Natural killer cell (primary cell): ENCODE measurements at regions not wholly inside any gene's neighbourhood (a gene's known extent, or its start where the extent isn't known, plus 50 kb on each side); places are given as distances from the start of the nearest gene placed in this dataset.

Experiments
- ATAC-seq, 3 donors: fragments of 150-1000 bp in 2 of 3; fragments of 200-7000 bp in 1 of 3; cut with Tn5 transposase; 1 replicate in 1 of 3; 2 replicates in 2 of 3; pipeline ENCODE4 v1.10.0; 2021; ENCODE audit warnings: mild to moderate bottlenecking in 2 of 3, moderate library complexity in 2 of 3
- DNase-seq, 2 donors: peaks; one replicate each; pipeline versions ENCODE4 v3.0.0 to v3.0.0-alpha.2; 2013 to 2021; ENCODE audit warnings: mixed read lengths in 1 of 2
- H3K27ac ChIP-seq: one replicate; pipeline ENCODE4 v1.5.1; 2013; ENCODE audit warnings: mild to moderate bottlenecking, low read length
- H3K27me3 ChIP-seq: one replicate; pipeline ENCODE4 v1.6.1; 2013; ENCODE audit warnings: low read length; ENCODE audit not compliant: control insufficient read depth, insufficient read depth
- H3K36me3 ChIP-seq: one replicate; pipeline ENCODE4 v1.6.1; 2013; ENCODE audit warnings: low read length; ENCODE audit not compliant: control insufficient read depth, insufficient read depth
- H3K4me1 ChIP-seq: one replicate; pipeline ENCODE4 v1.6.1; 2013; ENCODE audit warnings: low read length; ENCODE audit not compliant: control insufficient read depth, insufficient read depth
- H3K4me3 ChIP-seq: one replicate; pipeline ENCODE4 v1.5.1; 2013; ENCODE audit warnings: low read length
- H3K9me3 ChIP-seq: one replicate; pipeline ENCODE4 v1.6.1; 2013; ENCODE audit warnings: low read length; ENCODE audit not compliant: control insufficient read depth, insufficient read depth
- H3K27ac Mint-ChIP-seq, 2 donors: one replicate each; pipeline ENCODE4 v1.8.0; 2022; ENCODE audit warnings: mild to moderate bottlenecking in 2 of 2, mixed read lengths in 2 of 2, moderate library complexity in 1 of 2
- H3K27me3 Mint-ChIP-seq, 2 donors: one replicate each; pipeline ENCODE4 v1.8.0; 2022; ENCODE audit warnings: low read depth in 2 of 2, mixed read lengths in 2 of 2
- H3K36me3 Mint-ChIP-seq: one replicate; pipeline ENCODE4 v1.8.0; 2022; ENCODE audit warnings: mixed read lengths
- H3K4me1 Mint-ChIP-seq, 2 donors: one replicate each; pipeline ENCODE4 v1.8.0; 2022; ENCODE audit warnings: mixed read lengths in 2 of 2
- H3K4me3 Mint-ChIP-seq: one replicate; pipeline ENCODE4 v1.8.0; 2022; ENCODE audit warnings: mild to moderate bottlenecking, moderate library complexity, mixed read lengths
- H3K9me3 Mint-ChIP-seq, 2 donors: one replicate each; pipeline ENCODE4 v1.8.0; 2022; ENCODE audit warnings: mixed read lengths in 2 of 2
- WGBS: methylation state at CpG from one replicate; pipeline ENCODE4 v1.1.7; 2013; ENCODE audit warnings: missing lambda C conversion rate; ENCODE audit not compliant: insufficient coverage; 5-methylcytosine and 5-hydroxymethylcytosine counted together
- intact Hi-C: fragments of 100-400 bp; cut with micrococcal nuclease; formaldehyde crosslinking; loops from one replicate; pipeline ENCODE4 v1.14.2; 2022
- TF ChIP-seq, protein P1 (sequence below): fragments of 200-600 bp; IDR thresholded peaks from one replicate; pipeline ENCODE4 v1.8.0; 2022; ENCODE audit warnings: antibody characterized with exemption

DNA sequence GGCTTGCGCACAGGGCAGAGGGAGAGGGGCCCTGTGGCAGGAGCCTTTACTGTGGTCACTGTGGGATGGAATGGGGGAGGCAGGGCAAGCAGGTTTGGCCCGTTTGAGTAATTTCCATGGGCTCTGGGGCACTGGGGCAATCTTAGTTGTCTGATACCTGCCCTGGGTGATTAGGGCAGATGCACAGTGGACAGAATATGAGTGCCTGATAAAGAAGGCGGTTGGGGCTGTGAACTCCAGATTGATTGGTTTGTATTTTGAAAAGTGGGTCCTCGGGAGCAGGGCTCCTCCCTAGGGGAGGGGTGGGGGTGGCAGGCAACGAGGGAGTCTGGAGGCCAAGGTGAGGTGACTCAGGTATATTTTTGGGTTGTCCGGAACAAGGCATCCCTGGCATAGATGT, 247.5 kb downstream of the NSG2 start:
- no peak overlapping the region for H3K4me3 ChIP-seq
- TF ChIP-seq, protein P1, sequence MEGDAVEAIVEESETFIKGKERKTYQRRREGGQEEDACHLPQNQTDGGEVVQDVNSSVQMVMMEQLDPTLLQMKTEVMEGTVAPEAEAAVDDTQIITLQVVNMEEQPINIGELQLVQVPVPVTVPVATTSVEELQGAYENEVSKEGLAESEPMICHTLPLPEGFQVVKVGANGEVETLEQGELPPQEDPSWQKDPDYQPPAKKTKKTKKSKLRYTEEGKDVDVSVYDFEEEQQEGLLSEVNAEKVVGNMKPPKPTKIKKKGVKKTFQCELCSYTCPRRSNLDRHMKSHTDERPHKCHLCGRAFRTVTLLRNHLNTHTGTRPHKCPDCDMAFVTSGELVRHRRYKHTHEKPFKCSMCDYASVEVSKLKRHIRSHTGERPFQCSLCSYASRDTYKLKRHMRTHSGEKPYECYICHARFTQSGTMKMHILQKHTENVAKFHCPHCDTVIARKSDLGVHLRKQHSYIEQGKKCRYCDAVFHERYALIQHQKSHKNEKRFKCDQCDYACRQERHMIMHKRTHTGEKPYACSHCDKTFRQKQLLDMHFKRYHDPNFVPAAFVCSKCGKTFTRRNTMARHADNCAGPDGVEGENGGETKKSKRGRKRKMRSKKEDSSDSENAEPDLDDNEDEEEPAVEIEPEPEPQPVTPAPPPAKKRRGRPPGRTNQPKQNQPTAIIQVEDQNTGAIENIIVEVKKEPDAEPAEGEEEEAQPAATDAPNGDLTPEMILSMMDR, result no peak

DNA sequence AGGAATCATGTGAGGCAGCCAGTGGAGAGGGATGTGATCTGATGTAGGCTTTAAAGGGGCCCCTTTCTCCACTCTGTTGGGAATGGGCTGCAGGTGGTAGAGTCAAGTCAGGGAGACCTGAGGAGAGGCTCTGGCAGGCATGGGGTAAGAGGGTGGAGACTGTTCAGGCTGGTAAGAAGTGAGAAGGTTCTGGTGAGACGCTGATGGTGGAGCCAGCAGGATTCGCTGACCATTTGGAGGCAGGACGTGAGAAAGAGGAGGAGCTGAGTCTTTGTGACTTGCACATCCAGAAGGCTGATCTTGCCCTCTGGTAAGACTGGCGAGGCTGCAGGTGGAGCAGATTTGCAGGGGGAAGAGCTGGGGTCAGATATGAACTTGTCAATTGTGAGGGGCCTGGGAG, 248.0 kb downstream of the NSG2 start:
- H3K4me1 Mint-ChIP-seq, result no peaks in the 10 kb centered on the region
- Histone ChIP-seq H3K9me3 (no peaks in the 10 kb centered on the region), H3K27ac (no peak overlapping the region), H3K27me3 (no peaks in the 10 kb centered on the region), H3K4me3 (no peak overlapping the region), H3K4me1 (no peaks in the 10 kb centered on the region), H3K36me3 (no peaks in the 10 kb centered on the region)
- no peak overlapping the region for H3K27ac Mint-ChIP-seq
- H3K27me3 Mint-ChIP-seq, result no peaks in the 10 kb centered on the region
- ATAC-seq (no peak), DNase-seq (no peak)
- TF ChIP-seq, protein P1, result no peak
- no peaks in the 10 kb centered on the region for H3K36me3 Mint-ChIP-seq
- 79% methylated on average over 4 of the region's 4 CpGs for WGBS
- H3K4me3 Mint-ChIP-seq, result no peak overlapping the region
- intact Hi-C loops, result no loop called here
- peaks cover 0 to 5% of the 10 kb centered on the region in 2 donors for H3K9me3 Mint-ChIP-seq

More for the DNA sequence above, 247.5 kb downstream of the NSG2 start:
- intact Hi-C loops, result no loop called here
- no peaks in the 10 kb centered on the region for H3K36me3 Mint-ChIP-seq
- peaks cover 0 to 5% of the 10 kb centered on the region in 2 donors for H3K9me3 Mint-ChIP-seq
- no peaks in the 10 kb centered on the region for H3K27me3 Mint-ChIP-seq
- no peaks in the 10 kb centered on the region for H3K4me1 Mint-ChIP-seq
- 68% methylated on average over 6 of the region's 6 CpGs for WGBS
- DNase-seq (no peak), ATAC-seq (no peak)
- no peak overlapping the region for H3K4me3 Mint-ChIP-seq
- no peaks in the 10 kb centered on the region for H3K36me3 ChIP-seq
- no peak overlapping the region for H3K27ac ChIP-seq
- H3K27me3 ChIP-seq, result no peaks in the 10 kb centered on the region
- no peaks in the 10 kb centered on the region for H3K4me1 ChIP-seq
- H3K9me3 ChIP-seq, result no peaks in the 10 kb centered on the region
- no peak overlapping the region for H3K27ac Mint-ChIP-seq

DNA sequence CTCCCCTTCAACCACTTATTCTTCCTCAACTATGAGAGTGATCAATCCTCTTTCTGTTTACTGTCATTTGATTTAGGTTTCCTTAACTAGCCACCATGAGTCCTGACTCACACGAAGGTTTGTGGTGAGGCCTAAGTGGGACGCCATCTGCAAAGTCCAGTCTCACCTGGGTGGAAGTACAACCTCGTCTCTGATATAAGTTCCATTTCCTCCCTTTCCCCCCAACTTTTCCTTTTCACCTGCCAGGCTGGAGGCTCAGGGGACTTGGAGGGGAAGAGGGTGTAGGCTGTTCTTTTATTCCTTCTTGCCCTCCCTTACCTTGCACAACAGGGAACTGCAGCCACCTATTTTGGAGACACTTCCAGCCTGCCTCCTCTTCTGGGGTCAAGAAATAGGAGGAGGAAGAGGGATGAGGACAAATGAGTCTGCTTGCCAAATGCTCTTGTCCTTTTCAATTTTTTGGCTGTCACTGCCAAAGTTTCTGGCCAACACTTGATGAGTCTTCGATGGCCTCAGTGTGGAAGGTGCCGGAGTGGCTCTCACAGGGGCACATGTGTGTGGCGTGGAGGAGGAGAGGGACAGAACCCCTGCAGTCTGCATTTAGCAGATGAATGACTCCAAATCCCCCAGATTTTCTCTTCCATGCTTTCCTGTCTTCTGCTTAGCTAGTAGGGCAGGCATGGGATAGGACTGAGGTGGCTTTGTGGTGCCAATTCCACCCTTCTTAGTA, 249.6 kb downstream of the NSG2 start:
- Histone ChIP-seq H3K36me3 (no peaks in the 10 kb centered on the region), H3K27ac (no peak overlapping the region), H3K4me3 (no peak overlapping the region), H3K4me1 (no peaks in the 10 kb centered on the region), H3K27me3 (no peaks in the 10 kb centered on the region), H3K9me3 (no peaks in the 10 kb centered on the region)
- Mint-ChIP-seq H3K4me3 (no peak overlapping the region), H3K9me3 (peaks cover 0 to 5% of the 10 kb centered on the region in 2 donors), H3K27me3 (no peaks in the 10 kb centered on the region), H3K27ac (no peak overlapping the region), H3K4me1 (no peaks in the 10 kb centered on the region), H3K36me3 (no peaks in the 10 kb centered on the region)
- 60% methylated on average over 4 of the region's 6 CpGs for WGBS
- TF ChIP-seq, protein P1, result no peak
- ATAC-seq (peak in 1 of 3 donors; percentile 37), DNase-seq (no peak)
- intact Hi-C loops, result no loop called here
